CD4-positive, alpha-beta T cell treated with Interleukin-15 for 1 hour (primary cell): ENCODE measurements at regions not wholly inside any gene's neighbourhood (a gene's known extent, or its start where the extent isn't known, plus 50 kb on each side); places are given as distances from the start of the nearest gene placed in this dataset.

Experiments
- DNase-seq: peaks from one replicate; pipeline ENCODE4 v3.0.0-alpha.2; 2020

- no peak for DNase-seq
Observed at GRCh38 chr5:167812871-167813270, 478.6 kb upstream of the WWC1 start.

- DNase-seq, result no peak
Observed at GRCh38 chr5:167813389-167813788, 478.1 kb upstream of the WWC1 start.

GRCh38 chr5:167814040-167814439, 477.4 kb upstream of the WWC1 start:
- DNase-seq, result no peak

GRCh38 chr5:167814828-167815227, 476.6 kb upstream of the WWC1 start:
- no peak for DNase-seq

- no peak for DNase-seq
Observed at GRCh38 chr5:167816354-167816753, 475.1 kb upstream of the WWC1 start.

GRCh38 chr5:167816864-167817263, 474.6 kb upstream of the WWC1 start:
- DNase-seq, result no peak

GRCh38 chr5:167819406-167819805, 472.0 kb upstream of the WWC1 start:
- DNase-seq, result no peak

- no peak for DNase-seq
Observed at GRCh38 chr5:167820101-167820990, 471.1 kb upstream of the WWC1 start.

- DNase-seq, result no peak
Observed at GRCh38 chr5:167821151-167821550, 470.3 kb upstream of the WWC1 start.

GRCh38 chr5:167821669-167822068, 469.8 kb upstream of the WWC1 start:
- no peak for DNase-seq

GRCh38 chr5:167822241-167822640, 469.2 kb upstream of the WWC1 start:
- DNase-seq, result no peak

GRCh38 chr5:167823405-167823804, 468.0 kb upstream of the WWC1 start:
- no peak for DNase-seq

- DNase-seq, result no peak
Observed at GRCh38 chr5:167827766-167828165, 463.7 kb upstream of the WWC1 start.

- DNase-seq, result no peak
Observed at GRCh38 chr5:167831754-167832504, 459.5 kb upstream of the WWC1 start.

- DNase-seq, result no peak
Observed at GRCh38 chr5:167832609-167833008, 458.8 kb upstream of the WWC1 start.

- DNase-seq, result no peak
Observed at GRCh38 chr5:167833456-167833855, 458.0 kb upstream of the WWC1 start.

- DNase-seq, result no peak
Observed at GRCh38 chr5:167835146-167835545, 456.3 kb upstream of the WWC1 start.

- DNase-seq, result no peak
Observed at GRCh38 chr5:167837127-167837526, 454.3 kb upstream of the WWC1 start.

GRCh38 chr5:167839065-167839464, 452.4 kb upstream of the WWC1 start:
- no peak for DNase-seq

- no peak for DNase-seq
Observed at GRCh38 chr5:167840527-167841130, 450.8 kb upstream of the WWC1 start.

- DNase-seq, result no peak
Observed at GRCh38 chr5:167843881-167844572, 447.4 kb upstream of the WWC1 start.

GRCh38 chr5:167845952-167846351, 445.5 kb upstream of the WWC1 start:
- no peak for DNase-seq

GRCh38 chr5:167849874-167850273, 441.6 kb upstream of the WWC1 start:
- DNase-seq, result no peak
